GM18517 (cell line): ENCODE measurements at regions not wholly inside any gene's neighbourhood (a gene's known extent, or its start where the extent isn't known, plus 50 kb on each side); places are given as distances from the start of the nearest gene placed in this dataset.
"Not testable (repeated sequence)": the region's sequence is repeated elsewhere in the genome, so short reads cannot be mapped to it uniquely, and the experiment has no call there.

ENCODE experiments used
- ATAC-seq: cut with Tn5 transposase; IDR thresholded peaks from one replicate; pipeline ENCODE4 v1.9.1; 2021; ENCODE audit warnings: mild to moderate bottlenecking, moderate library complexity; ENCODE audit not compliant: unreplicated experiment

DNA sequence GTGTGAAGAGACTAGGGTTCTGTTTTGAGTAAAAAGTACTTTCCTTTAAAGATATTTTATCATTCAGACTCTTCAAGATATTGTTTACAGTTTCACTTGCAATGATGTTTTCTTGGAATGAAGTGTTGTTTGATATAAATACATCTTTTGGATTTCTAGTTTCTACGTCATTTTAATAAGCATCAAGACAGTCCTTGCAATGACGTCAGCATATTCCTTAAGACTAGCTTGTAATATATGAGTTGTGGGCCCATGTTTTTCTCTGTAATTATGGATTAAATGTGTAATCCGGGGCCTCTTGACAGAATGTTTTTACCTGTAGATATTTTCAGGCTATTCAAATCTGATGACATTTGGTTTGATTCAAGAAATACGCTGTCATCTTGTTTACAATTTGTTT, 66.1 kb downstream of the RBMX2 start:
- no peak for ATAC-seq

DNA sequence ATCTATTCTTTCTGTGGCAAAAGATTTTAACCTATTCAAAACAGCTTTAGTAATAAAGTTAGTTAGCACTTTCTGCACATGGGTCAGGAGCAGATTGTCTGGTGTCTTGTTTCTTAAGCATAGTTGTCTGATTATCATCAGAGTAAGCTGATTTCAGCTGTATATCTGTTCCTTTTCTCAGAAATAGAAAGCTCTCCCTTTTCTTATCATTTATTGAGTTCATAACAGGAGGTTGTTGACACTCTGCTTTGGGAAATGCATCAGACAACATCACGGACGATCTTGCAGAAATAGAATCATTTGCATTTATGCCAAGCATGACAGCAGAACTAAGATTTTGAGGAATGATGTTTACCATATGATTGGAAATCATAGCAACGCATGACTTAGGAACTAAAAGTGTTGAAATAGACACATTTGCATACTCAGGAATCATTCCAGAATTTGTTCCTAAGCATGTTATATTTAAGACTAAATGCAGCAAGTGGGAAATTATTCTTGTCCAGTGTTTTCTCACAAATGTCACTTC, 66.7 kb downstream of the RBMX2 start:
- ATAC-seq: no peak

DNA sequence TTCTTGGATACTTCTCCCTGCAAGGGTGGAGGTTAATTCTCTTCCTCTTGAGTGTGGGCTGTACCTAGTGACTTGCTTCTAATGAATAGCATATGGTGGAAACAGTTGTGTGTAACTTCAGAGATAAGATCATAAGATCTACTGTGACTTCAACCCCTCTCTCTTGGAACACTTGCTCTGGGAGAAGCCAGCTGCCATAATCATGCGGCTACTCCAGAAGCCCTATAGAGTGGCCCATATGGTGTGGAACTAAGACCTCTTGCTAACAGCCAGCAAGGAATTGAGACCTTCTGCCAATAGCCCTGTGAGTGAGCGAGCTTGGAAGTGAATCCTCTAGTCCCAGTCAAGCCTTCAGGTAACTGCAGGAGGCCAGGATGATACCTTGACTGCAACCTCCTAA, 81.1 kb downstream of the RBMX2 start:
- no peak for ATAC-seq

DNA sequence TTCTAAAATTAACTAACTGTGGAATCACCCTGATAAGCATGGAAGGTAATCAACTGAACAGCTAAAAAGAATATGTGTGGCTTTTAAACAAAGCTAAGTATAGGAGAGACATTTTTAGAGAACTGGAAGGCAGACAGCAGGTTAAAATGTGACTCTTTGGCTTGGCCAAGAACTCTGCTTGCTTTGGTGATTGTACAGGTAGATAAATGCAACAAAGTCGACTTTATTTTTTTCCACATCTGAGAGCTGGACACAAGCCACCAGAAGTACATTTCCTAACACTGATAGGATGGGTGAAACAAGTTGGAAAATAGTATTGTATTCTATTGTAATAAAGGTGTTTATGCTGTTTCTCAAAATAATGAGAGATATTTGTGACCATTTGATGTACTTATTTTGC, 84.1 kb downstream of the RBMX2 start:
- no peak for ATAC-seq

DNA sequence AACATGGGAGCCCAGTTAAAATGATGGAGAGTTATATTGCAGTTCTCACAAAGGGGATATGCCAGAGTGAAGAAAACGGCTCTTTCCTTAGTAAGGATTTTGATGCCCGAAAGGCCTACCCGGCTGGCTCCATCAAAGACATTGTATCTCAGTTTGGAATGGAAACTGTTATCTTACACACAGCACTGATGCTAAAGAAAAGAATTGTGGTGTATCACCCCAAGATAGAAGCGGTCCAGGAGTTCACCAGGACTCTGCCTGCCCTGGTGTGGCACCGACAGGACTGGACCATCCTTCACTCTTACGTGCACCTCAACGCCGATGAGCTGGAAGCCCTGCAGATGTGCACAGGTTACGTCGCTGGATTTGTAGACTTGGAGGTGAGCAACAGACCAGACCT, 93.7 kb downstream of the RBMX2 start:
- ATAC-seq: not testable (repeated sequence)

DNA sequence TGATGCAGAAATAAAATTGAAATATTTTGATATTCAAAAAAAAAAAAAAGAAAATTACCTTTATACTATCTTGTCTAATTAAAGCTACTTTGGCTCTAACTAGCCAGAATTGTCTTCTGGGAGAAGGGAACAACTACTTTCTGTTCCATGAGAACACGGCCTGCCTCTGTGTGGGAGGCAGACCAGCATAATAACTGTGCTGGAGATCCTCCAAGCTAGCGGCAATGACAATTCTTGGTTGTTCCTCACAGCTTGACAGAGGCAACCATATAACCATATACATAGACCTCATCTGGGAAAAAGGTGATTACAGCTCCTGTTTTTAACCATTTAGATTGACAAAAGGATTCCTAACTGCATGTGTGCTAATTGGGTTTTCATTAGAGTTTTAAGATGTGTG, 95.7 kb downstream of the RBMX2 start:
- no peak for ATAC-seq

DNA sequence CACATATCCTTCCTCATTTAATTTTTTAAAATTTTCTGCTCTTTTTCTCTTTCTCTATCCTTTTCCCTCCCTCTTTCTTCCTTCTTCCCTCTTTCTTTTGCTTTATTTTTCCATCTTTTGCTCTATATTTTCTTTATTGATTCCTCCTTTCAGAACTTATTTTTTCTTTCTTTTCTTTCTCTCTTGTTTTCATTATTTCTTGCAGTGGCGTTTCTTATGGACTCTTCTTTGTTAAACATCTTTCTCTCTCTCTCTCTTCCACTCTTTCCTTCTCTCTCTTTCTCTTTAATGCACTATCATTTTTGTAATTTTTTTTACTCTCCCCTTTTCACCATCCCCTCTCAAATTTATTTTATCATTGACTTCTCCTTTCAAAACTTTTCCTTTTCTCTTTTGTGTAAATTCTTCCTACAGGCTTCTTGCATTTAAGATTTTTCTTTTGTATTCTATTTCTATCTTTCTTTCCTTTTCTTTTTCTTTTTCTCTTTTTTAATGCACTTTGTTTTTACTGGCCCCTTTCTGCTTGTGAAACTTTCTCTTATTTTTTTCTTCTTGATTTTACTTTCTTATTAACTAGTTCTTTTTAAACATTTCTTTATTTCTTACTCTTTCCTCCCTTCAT, 97.0 kb downstream of the RBMX2 start:
- ATAC-seq: no peak

DNA sequence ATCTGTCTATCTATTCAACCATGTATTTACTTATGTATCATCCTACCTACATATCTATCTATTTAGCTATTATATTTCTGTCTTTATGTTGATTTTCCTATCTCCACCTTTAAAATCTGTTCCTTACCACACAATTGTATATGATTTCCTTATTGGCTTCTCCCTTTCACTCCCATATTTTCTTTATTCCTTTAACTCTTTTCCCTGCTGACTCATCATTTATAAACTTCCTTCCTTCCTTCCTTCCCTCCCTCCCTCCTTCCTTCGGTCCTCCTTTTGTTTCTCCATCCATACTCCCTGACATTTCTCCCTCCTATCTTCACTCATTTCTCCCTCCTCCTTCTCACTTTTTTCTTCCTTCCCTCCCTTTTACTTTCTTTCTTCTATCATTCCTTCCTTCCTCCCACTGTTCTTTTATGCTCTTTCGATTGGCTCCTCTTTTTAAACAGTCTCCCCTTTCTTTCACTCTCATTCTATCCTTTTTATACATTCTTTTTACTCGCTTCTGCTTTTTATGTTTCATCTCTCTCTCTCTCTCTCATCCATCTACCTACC, 100.3 kb downstream of the RBMX2 start:
- ATAC-seq: no peak

DNA sequence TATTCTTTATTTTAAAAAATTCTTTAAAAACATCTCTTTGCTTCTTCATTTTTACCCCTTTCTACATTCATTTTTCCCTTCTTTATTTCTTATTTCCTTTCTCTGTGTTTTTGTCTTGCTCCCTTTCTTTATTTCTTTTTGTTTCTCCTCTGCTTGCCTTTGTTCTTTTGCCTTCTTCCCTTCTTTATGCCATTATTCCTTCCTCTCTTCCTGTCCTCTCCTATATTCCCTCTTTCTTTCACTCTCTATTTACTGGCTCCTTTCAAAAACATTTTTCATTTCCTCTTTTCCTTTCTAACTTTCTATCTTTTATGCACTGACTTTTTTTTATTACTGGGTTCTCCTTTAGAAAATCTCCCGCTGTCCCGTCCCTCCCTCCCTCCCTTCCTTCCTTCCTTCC, 102.2 kb downstream of the RBMX2 start:
- no peak for ATAC-seq

DNA sequence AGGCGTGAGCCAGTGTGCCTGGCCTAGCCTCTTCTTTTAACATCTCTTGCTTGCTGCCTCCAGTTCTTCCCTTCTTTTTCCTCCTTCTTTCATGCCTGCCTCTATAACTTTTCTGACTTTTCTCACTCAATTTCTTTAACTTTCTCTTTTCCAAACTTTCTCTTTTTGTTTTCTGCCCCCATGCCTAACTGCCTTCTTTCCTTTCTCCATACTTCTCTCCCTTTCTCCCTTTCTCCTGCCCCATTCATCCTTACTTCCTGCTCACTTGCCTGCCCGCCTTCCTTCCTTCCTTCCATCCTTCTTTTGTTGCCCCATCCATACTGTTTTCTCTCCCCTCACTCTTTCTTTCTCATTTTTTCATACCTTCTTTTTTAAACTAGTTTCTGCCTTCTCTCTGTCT, 105.2 kb downstream of the RBMX2 start:
- no peak for ATAC-seq

DNA sequence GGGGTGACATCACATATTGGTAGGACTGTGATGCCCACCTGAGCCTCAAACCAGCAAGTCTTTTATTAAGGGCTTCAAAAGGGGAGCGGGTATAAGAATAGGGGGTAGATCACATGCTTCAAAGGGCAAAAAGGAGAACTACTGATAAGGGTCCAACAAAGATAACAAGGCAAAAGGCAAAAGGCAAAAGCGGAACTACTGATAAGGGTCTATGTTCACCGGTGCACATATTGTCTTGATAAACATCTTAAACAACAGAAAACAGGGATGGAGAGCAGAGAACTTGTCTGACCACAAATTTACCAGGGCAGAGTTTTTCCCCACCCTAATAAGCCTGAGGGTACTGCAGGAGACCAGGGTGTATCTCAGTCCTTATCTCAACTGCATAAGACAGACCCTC, 110.7 kb downstream of the RBMX2 start:
- not testable (repeated sequence) for ATAC-seq

DNA sequence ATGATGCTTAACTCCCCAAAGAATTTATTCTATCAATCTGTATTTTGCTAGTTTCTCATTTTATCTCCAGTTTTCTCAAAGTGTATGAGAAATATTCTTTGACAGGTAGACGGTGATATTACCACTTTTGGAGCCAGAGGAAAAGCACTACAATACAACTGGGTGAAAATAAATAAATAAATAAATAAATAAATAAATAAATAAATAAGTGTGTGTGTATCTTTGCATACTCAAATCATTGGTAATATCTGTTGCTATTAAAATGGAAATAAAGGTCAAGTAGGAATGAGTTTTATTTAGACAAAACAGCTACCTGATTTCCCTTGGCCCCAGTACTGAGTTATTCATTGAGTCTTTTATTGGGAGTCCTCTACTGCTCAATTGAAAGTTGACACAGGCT, 114.3 kb downstream of the RBMX2 start:
- no peak for ATAC-seq

DNA sequence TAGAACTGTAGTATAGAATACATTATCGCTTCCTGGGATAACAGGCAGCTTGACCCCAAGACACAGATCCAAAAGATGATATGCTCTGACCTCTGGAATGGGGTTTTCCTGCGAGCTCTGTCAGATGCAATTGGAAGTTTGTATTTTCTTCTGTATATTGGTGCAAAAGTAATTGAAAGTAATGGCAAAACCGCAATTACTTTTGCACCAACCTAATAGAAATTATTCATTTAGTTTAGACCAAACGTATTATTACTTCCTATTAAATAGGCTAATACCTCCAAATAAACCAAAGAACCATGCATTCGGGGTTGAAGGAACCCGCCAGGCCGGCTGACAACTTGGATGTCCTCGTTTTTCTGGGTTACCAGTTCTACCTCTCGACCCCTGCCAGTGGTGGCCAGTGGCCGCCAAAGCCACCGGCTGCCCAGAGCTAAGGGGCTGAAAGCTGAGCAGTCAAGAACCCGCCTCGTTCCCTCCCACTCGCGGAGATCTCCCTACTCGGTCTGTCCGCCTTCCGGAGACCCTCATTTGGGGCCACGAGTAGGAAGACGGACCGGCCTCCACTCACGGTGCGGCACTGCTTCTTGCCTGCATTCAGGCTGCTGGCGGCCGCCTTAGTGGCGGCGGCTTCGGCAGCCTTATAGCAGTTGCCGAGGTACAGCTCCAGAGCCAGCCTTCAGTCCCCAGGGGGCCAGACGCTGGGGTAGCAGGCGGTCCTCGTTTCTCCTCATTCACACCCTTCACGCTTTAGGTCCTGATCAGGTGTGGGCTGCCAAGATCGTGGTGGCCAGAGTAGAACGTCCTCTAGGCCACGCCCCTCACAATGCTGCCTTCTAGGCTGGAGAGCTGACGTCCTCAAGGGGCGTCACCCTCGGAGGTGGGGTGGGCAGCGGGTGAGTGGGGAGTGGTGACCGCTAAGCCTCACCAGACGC, 121.9 kb downstream of the RBMX2 start:
- ATAC-seq: no peak

DNA sequence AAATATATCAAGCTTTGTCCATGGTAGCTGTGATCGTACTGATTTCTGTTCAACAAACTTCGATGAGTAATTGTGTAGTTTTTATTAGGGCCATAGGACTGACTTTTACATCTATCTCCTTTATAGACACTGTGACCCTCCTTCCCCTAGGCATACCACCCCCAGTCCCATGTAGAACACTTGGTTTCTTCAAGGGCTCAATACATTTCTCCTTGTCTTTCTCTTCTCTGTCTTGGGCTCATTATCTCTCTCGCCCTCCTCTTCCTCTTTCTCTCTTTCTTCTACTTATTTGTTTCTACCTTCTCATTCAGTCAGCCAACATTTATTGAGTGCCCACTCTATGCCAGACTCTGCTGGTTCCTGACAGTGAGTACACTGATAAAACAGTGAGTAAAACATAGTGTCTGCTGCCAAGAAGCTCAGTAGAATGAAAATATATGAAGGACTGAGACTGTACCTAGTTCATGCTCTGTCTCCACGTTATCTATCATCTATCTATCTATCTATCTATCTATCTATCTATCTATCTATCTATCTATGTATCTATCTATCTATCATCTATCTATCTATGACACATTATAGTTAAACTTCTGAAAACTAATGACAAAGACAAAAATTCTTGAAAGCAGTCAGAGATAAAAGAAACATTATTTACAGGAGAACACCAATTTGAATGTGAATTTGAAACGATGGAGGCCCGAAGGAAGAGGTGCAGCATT, 122.8 kb downstream of the RBMX2 start:
- ATAC-seq: no peak

DNA sequence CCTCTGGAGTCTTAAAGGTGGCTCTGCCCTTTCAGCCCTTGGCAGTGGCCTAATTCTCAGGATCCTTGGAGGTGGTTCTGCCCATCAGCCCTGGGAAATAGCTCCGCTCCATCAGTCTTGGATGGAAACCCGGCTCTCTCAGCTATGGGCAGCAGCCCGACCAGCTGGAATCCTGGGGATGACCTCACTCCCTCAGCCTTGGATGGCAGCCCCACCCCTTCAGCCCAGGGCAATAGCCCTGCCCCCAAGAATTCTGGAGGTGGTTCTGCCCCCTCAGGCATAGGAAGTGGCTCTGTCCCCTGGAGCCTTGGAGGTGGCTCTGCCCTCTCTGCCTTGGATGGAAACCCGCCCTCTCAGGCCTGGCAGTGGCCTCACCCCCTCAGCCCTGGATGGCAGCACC, 127.7 kb downstream of the RBMX2 start:
- ATAC-seq: no peak

DNA sequence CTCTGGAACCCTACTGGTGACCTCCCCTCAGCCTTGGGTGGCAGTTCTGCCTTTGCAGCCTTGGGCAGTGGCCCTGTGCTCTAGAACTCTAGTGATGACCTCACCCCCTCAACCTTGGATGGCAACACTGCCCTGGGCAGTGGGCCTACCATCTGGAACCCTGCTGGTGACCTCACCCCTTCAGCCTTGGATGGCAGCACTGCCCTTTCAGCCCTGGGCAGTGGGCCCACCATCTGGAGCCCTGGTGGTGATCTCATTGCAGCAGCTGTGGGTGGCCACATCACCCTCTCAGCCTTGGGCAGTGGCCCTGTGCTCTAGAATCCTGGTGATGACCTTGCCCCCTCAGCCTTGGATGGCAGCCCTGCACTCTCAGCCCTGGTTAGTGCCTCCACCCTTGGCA, 129.3 kb downstream of the RBMX2 start:
- ATAC-seq: no peak

DNA sequence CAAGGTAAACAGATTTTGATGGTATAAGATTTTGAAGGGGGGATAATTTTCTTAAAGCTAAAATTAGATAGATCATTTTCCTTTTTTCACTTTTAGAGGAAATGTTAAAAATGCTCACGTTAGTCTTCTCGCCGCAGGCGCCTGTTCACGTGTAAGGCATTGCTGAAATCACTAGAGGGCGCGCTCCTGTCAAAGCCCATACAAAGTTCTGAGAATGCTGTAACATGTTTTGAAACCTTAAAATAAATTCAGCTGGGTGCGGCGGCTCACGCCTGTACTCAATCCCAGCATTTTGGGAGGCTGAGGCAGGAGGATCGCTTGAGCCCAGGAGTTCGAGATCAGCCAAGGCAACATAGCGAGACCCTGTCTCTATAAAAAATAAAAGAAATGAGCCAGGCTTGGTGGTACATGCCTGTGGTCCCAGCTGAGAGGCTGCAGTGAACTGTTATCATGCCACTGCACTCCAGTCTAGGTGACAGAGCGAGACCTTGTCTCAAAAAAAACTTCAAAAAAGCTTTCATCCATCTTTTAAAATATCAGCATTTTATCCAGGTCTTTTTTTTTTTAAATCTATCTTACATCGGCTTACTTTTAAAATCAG, 138.0 kb downstream of the RBMX2 start:
- ATAC-seq: peak; percentile 63

DNA sequence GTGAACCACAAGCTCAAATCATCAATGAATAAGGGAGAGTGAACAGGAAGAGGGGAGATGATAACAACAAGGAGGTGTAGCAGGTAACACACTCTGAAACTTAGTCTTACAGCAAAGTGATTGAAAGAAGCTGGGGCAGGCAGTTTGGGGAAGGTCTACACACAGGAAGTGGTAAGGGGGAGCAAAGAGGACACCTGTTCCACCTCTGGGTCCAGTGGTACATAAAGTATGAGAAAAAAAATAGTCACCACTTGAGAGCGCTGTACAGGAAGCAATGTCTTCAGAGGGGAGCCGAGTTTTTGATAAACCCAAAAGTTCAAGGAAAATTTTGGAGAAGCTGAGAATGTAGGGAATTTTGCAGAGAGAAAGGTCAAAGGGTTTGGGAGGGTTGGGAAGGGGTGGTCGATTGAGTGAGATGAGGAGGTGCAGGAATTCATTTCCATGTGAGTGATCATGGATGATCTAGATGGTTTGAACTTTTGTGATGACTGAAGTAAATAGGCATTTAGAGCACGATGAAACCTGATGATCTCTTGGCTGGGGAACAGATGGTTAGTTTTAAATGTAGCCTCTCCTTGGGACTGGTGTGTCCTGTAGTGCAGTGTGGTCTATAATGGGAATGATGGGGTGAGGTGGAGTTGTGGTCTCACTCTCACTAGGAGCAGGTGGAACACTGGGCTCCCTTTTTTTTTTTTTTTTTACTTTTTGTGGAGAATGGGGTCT, 142.0 kb downstream of the RBMX2 start:
- ATAC-seq: no peak

DNA sequence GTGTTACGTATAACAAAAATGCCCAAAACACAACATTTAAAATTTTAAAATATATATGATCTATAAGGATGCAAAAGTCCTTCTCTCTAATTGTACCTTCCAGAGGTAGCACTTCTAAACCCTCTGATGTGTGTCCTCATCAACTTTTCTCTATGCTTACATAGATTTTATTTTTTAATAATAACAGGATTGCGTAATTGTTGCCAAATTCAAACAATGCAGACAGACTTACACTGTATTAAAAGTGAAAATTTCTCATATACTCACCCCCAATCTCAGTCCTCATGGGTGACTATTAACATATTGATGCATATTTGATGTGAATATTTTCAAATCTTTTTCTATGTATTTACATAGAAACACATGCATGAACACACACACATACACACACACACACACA, 144.0 kb downstream of the RBMX2 start:
- ATAC-seq: no peak

DNA sequence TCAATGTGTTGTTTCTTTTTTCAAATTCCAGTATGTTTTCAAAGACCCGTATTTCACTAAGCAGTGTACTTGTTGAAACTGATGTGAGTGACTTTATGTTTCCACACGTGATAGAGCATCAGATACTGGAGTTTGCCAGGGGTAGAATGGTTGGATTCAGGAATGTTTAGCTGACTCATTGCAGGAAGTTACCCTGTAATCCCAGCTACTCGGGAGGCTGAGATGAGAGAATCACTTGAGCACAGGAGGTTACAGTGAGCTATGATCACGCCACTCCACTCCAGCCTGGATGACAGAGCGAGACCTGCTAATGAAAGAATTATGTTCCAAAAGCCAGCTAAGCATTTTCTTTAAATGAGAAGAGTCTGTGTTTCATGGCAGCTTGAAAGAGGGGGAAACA, 147.6 kb downstream of the RBMX2 start:
- ATAC-seq: not testable (repeated sequence)
